H1 (cell line): ENCODE measurements at regions not wholly inside any gene's neighbourhood (a gene's known extent, or its start where the extent isn't known, plus 50 kb on each side); places are given as distances from the start of the nearest gene placed in this dataset.

ENCODE experiments used
- CTCF ChIA-PET: fragments of 300-600 bp; sonication (Branson Sonifier 250); formaldehyde crosslinking; loops from one replicate; lab custom pipeline; 2021; ENCODE audit not compliant: partially characterized antibody; lab: Charles Lee
- POLR2A ChIA-PET: fragments of 300-600 bp; sonication (Branson Sonifier 250); formaldehyde crosslinking; loops from one replicate; lab custom pipeline; 2021; ENCODE audit warnings: inconsistent platforms; ENCODE audit not compliant: partially characterized antibody; lab: Charles Lee
- DNase-seq, 2 experiments: peaks; one replicate each; pipeline versions ENCODE4 v3.0.0 to v3.0.0-alpha.2; 2010 to 2022; ENCODE audit warnings: low spot score in 2 of 2, low read depth in 1 of 2, mixed read lengths in 1 of 2
- FAIRE-seq: peaks from 2 replicates; lab custom pipeline; 2011; peaks lifted over from hg19 to GRCh38; lab: Jason Lieb, UNC
- H2AFZ ChIP-seq: 2 replicates; pipeline ENCODE4 v1.8.1; 2012; ENCODE audit warnings: low read length, inconsistent platforms
- H2AK5ac ChIP-seq: 2 replicates; pipeline ENCODE4 v1.6.1; 2013; ENCODE audit warnings: low read depth, low read length
- H2BK120ac ChIP-seq: replicated peaks from 2 replicates; pipeline ENCODE3; 2013; ENCODE audit warnings: low read depth, low read length, inconsistent platforms
- H2BK12ac ChIP-seq: 2 replicates; pipeline ENCODE4 v1.6.1; 2013; ENCODE audit warnings: low read depth, low read length
- H2BK15ac ChIP-seq: 2 replicates; pipeline ENCODE4 v1.6.1; 2013; ENCODE audit warnings: low read length
- H2BK20ac ChIP-seq: 2 replicates; pipeline ENCODE4 v1.6.1; 2013; ENCODE audit warnings: low read length
- H2BK5ac ChIP-seq: 2 replicates; pipeline ENCODE4 v1.6.1; 2013; ENCODE audit warnings: low read depth, low read length
- H3K14ac ChIP-seq: 2 replicates; pipeline ENCODE4 v1.6.1; 2013; ENCODE audit warnings: inconsistent platforms; ENCODE audit not compliant: insufficient read length
- H3K18ac ChIP-seq: 2 replicates; pipeline ENCODE4 v1.6.1; 2013; ENCODE audit warnings: low read length; ENCODE audit errors: extremely low read depth
- H3K23ac ChIP-seq: 2 replicates; pipeline ENCODE4 v1.6.1; 2013; ENCODE audit warnings: inconsistent platforms; ENCODE audit not compliant: insufficient read length
- H3K23me2 ChIP-seq: 2 replicates; pipeline ENCODE4 v1.6.1; 2013; ENCODE audit warnings: low read depth, low read length
- H3K27ac ChIP-seq: 2 replicates; pipeline ENCODE4 v1.6.1; 2011; ENCODE audit warnings: low read depth, low read length, inconsistent platforms
- H3K27me3 ChIP-seq, 4 experiments: replicated peaks in 1 of 4; 1 replicate in 1 of 4; 2 replicates in 3 of 4; pipeline versions ENCODE4 v1.6.1 to v1.8.1; 2011 to 2013; ENCODE audit warnings: low read length in 3 of 4, mild to moderate bottlenecking in 3 of 4, inconsistent platforms in 2 of 4, mixed read lengths in 2 of 4, moderate library complexity in 1 of 4; ENCODE audit not compliant: control insufficient read depth in 3 of 4, insufficient read depth in 3 of 4; ENCODE audit errors: extremely low read depth in 1 of 4
- H3K36me3 ChIP-seq, 4 experiments: 2 replicates each; pipeline versions ENCODE4 v1.6.1 to v1.8.1; 2011 to 2013; ENCODE audit warnings: mild to moderate bottlenecking in 4 of 4, low read length in 3 of 4, moderate library complexity in 2 of 4, control low read depth in 1 of 4, inconsistent platforms in 1 of 4; ENCODE audit not compliant: insufficient read depth in 4 of 4, control insufficient read depth in 2 of 4
- H3K4ac ChIP-seq: replicated peaks from 2 replicates; pipeline ENCODE3; 2013; ENCODE audit warnings: low read length, low read depth, mixed read lengths, inconsistent platforms; ENCODE audit not compliant: insufficient read length
- H3K4me1 ChIP-seq, 4 experiments: replicated peaks in 1 of 4; 1 replicate in 1 of 4; 2 replicates in 3 of 4; pipeline versions ENCODE4 v1.6.1 to v1.8.1; 2011 to 2013; ENCODE audit warnings: low read length in 3 of 4, inconsistent platforms in 2 of 4, mixed read lengths in 1 of 4; ENCODE audit not compliant: insufficient read depth in 4 of 4, control insufficient read depth in 3 of 4
- H3K4me2 ChIP-seq, 2 experiments: 2 replicates each; pipeline versions ENCODE4 v1.6.1 to v1.8.1; 2011 to 2013; ENCODE audit warnings: low read depth in 2 of 2, low read length in 2 of 2, control low read depth in 1 of 2, inconsistent platforms in 1 of 2, mild to moderate bottlenecking in 1 of 2; ENCODE audit not compliant: insufficient read depth in 1 of 2
- H3K4me3 ChIP-seq, 4 experiments: fragments of 200-600, 300-600 bp in 1 of 4; sonication (generic), shearing (Covaris generic), sonication (Bioruptor Twin) in 1 of 4; 2 replicates each; pipeline versions ENCODE4 v1.5.1 to v1.8.1; 2011 to 2016; ENCODE audit warnings: low read length in 4 of 4, low read depth in 3 of 4, control low read depth in 2 of 4, inconsistent platforms in 2 of 4, mild to moderate bottlenecking in 2 of 4, mixed read lengths in 1 of 4, moderate library complexity in 1 of 4; ENCODE audit not compliant: insufficient read depth in 2 of 4; ENCODE audit errors: extremely low read depth in 1 of 4
- H3K56ac ChIP-seq: replicated peaks from 2 replicates; pipeline ENCODE3; 2013; ENCODE audit warnings: low read depth, mild to moderate bottlenecking, mixed read lengths, low read length, inconsistent platforms; ENCODE audit not compliant: insufficient read length
- H3K79me1 ChIP-seq: 2 replicates; pipeline ENCODE4 v1.6.1; 2013; ENCODE audit warnings: low read depth, low read length, control low read depth
- H3K79me2 ChIP-seq, 2 experiments: 2 replicates each; pipeline versions ENCODE4 v1.6.1 to v1.8.1; 2012 to 2013; ENCODE audit warnings: low read length in 2 of 2, mild to moderate bottlenecking in 2 of 2, inconsistent platforms in 1 of 2; ENCODE audit not compliant: insufficient read depth in 2 of 2, control insufficient read depth in 1 of 2
- H3K9ac ChIP-seq, 4 experiments: replicated peaks in 1 of 4; 1 replicate in 1 of 4; 2 replicates in 3 of 4; pipeline versions ENCODE4 v1.6.1 to v1.8.1; 2011 to 2013; ENCODE audit warnings: low read depth in 3 of 4, low read length in 3 of 4, control low read depth in 2 of 4, mild to moderate bottlenecking in 2 of 4, moderate library complexity in 2 of 4, inconsistent platforms in 1 of 4; ENCODE audit errors: extremely low read depth in 1 of 4
- H3K9me3 ChIP-seq, 2 experiments: 2 replicates each; pipeline versions ENCODE4 v1.6.1 to v1.8.1; 2012 to 2013; ENCODE audit warnings: mild to moderate bottlenecking in 2 of 2, moderate library complexity in 2 of 2, control low read depth in 1 of 2, inconsistent platforms in 1 of 2, low read depth in 1 of 2, low read length in 1 of 2, mixed read lengths in 1 of 2; ENCODE audit not compliant: insufficient read depth in 2 of 2
- H4K20me1 ChIP-seq, 2 experiments: replicated peaks in 1 of 2; 2 replicates each; pipeline versions ENCODE3 to v1.8.1; 2011 to 2013; ENCODE audit warnings: inconsistent platforms in 2 of 2, low read length in 2 of 2, mild to moderate bottlenecking in 1 of 2; ENCODE audit not compliant: insufficient read depth in 2 of 2, control insufficient read depth in 1 of 2
- H4K5ac ChIP-seq: 2 replicates; pipeline ENCODE4 v1.6.1; 2013; ENCODE audit warnings: low read length, low read depth, mixed read lengths, inconsistent platforms; ENCODE audit not compliant: insufficient read length
- H4K8ac ChIP-seq: 2 replicates; pipeline ENCODE4 v1.8.0; 2013; ENCODE audit warnings: mild to moderate bottlenecking, moderate library complexity, low read length, inconsistent platforms; ENCODE audit not compliant: insufficient read depth; ENCODE audit errors: extremely low read depth
- H4K91ac ChIP-seq: replicated peaks from 2 replicates; pipeline ENCODE3; 2013; ENCODE audit warnings: low read length, mixed read lengths, inconsistent platforms; ENCODE audit not compliant: insufficient read length
- ASH2L ChIP-seq: fragments of 200-600, 300-600 bp; sonication (generic); IDR thresholded peaks from one replicate; pipeline ENCODE4 v1.7.1; 2017; ENCODE audit warnings: low read length
- CEBPB ChIP-seq: IDR thresholded peaks from 2 replicates; pipeline ENCODE4 v1.6.1; 2012; ENCODE audit warnings: low read depth, low read length
- CREB1 ChIP-seq: IDR thresholded peaks from 2 replicates; pipeline ENCODE4 v1.6.1; 2012; ENCODE audit warnings: inconsistent platforms
- CTCF ChIP-seq, 3 experiments: IDR thresholded peaks; 1 replicate in 2 of 3; 2 replicates in 1 of 3; pipeline versions ENCODE4 v1.5.1 to v1.6.1; 2011; ENCODE audit warnings: low read length in 3 of 3, mild to moderate bottlenecking in 3 of 3, inconsistent platforms in 2 of 3, low read depth in 1 of 3, moderate library complexity in 1 of 3; ENCODE audit not compliant: insufficient read depth in 1 of 3; ENCODE audit errors: control extremely low read depth in 1 of 3
- EGR1 ChIP-seq: IDR thresholded peaks from 2 replicates; pipeline ENCODE4 v1.6.1; 2011; ENCODE audit warnings: low read depth, low read length, borderline replicate concordance
- FOSL1 ChIP-seq: IDR thresholded peaks from 2 replicates; pipeline ENCODE4 v1.6.1; 2011; ENCODE audit warnings: mild to moderate bottlenecking, low read depth, low read length, moderate library complexity; ENCODE audit not compliant: insufficient read depth
- GTF2F1 ChIP-seq: IDR thresholded peaks from 2 replicates; pipeline ENCODE4 v1.6.1; 2012; ENCODE audit warnings: low read depth, low read length, improper control_type of control experiment, borderline replicate concordance
- HDAC6 ChIP-seq: IDR thresholded peaks from one replicate; pipeline ENCODE4 v1.7.1; 2012; ENCODE audit warnings: low read depth, mild to moderate bottlenecking, inconsistent platforms, low read length, moderate library complexity
- RBBP5 ChIP-seq: IDR thresholded peaks from 2 replicates; pipeline ENCODE4 v1.7.1; 2012; ENCODE audit warnings: low read depth, mild to moderate bottlenecking, inconsistent platforms, low read length, moderate library complexity, borderline replicate concordance
- RFX5 ChIP-seq: IDR thresholded peaks from 2 replicates; pipeline ENCODE4 v1.6.1; 2011; ENCODE audit warnings: low read depth, low read length, improper control_type of control experiment, borderline replicate concordance
- RXRA ChIP-seq: IDR thresholded peaks from 2 replicates; pipeline ENCODE4 v1.6.1; 2011; ENCODE audit warnings: low read depth, mild to moderate bottlenecking, low read length, moderate library complexity; ENCODE audit not compliant: insufficient read depth
- SP1 ChIP-seq: IDR thresholded peaks from 2 replicates; pipeline ENCODE4 v1.6.1; 2011; ENCODE audit warnings: low read depth, low read length
- SP4 ChIP-seq: IDR thresholded peaks from 2 replicates; pipeline ENCODE4 v1.6.1; 2012; ENCODE audit warnings: low read length, inconsistent platforms
- TAF1 ChIP-seq: IDR thresholded peaks from 2 replicates; pipeline ENCODE4 v1.6.1; 2011; ENCODE audit warnings: mild to moderate bottlenecking, low read depth, low read length
- WGBS, 2 experiments: shearing (Covaris generic) in 1 of 2; methylation state at CpG; one replicate each; pipeline versions ENCODE4 v1.1.6 to v1.1.7; 2013 to 2015; ENCODE audit warnings: low lambda C conversion rate in 2 of 2, mixed read lengths in 2 of 2, inconsistent platforms in 1 of 2, low coverage in 1 of 2, missing lambda C conversion rate in 1 of 2; ENCODE audit not compliant: insufficient replicate concordance in 2 of 2, insufficient coverage in 1 of 2, insufficient read length in 1 of 2; ENCODE audit errors: extremely low coverage in 1 of 2, missing lambda C conversion rate in 1 of 2; 5-methylcytosine and 5-hydroxymethylcytosine counted together

GRCh38 chr1:69201716-69202115 is 366.0 kb upstream of the LRRC7 start:
- Histone ChIP-seq H4K20me1 (no peaks in the 10 kb centered on the region), H4K91ac (no peak overlapping the region), H2BK12ac (no peak overlapping the region), H2AFZ (no peak overlapping the region), H3K9me3 (0 out of 4 replicates have a peak, but pooled peaks cover 0 to 5% of the 10 kb centered on the region in 2 experiments), H3K4me2 (no peak overlapping the region), H3K23ac (no peak overlapping the region), H3K56ac (no peak overlapping the region), H3K18ac (no peak overlapping the region), H2BK5ac (no peak overlapping the region), H3K4ac (no peak overlapping the region), H3K14ac (no peak overlapping the region), H3K27me3 (no peaks in the 10 kb centered on the region), H3K79me1 (no peaks in the 10 kb centered on the region), H3K36me3 (no peaks in the 10 kb centered on the region), H3K79me2 (no peaks in the 10 kb centered on the region), H3K4me1 (no peaks in the 10 kb centered on the region), H3K27ac (no peak overlapping the region), H2BK20ac (no peak overlapping the region), H2BK120ac (no peak overlapping the region), H4K5ac (no peak overlapping the region), H3K23me2 (no peaks in the 10 kb centered on the region), H3K9ac (no peak overlapping the region), H3K4me3 (no peak overlapping the region), H4K8ac (no peak overlapping the region), H2AK5ac (no peak overlapping the region), H2BK15ac (no peak overlapping the region)
- WGBS, 2 experiments = 87% methylated on average over 3 of the region's 3 CpGs; no CpG with 5 or more reads in 1 of the 2 experiments
- ChIA-PET CTCF (interaction anchor here (1.1 kb wide), 1 partner anchor 12 kb away, joined by 3 read pairs; no protein-coding TSS in a partner anchor), POLR2A (no interaction called here)
- no peak for FAIRE-seq
- DNase-seq = no peak
- TF ChIP-seq CTCF (IDR thresholded peaks at IDR 0.05; ENCODE audit: control extremely low read depth in 1 of 3, insufficient read depth in 1 of 3, low read depth in 1 of 3, low read length in 3 of 3) (no peak), SP4 (no peak), CREB1 (no peak), TAF1 (no peak), GTF2F1 (no peak), SP1 (no peak), FOSL1 (no peak), RXRA (no peak), ASH2L (no peak), RBBP5 (no peak), EGR1 (no peak), CEBPB (no peak), RFX5 (no peak), HDAC6 (no peak)
